ENCODE measurements at regions not wholly inside any gene's neighbourhood (a gene's known extent, or its start where the extent isn't known, plus 50 kb on each side); places are given as distances from the start of the nearest gene placed in this dataset.

GRCh38 chr2:83615511-83615910 lies 843.6 kb downstream of the SUCLG1 start:
- no peak for TF ChIP-seq CTCF (IDR thresholded peaks at IDR 0.05; ENCODE audit: low read depth, low read length, missing control alignments)
- no peak overlapping the region for H3K4me3 ChIP-seq (ENCODE audit: low read depth, low read length)
- DNase-seq (ENCODE audit: low read depth), result no peak

GRCh38 chr2:83613178-83613577 lies 845.9 kb downstream of the SUCLG1 start:
- H3K4me3 ChIP-seq (ENCODE audit: low read depth, low read length), result no peak overlapping the region
- no peak for DNase-seq (ENCODE audit: low read depth)
- TF ChIP-seq CTCF (IDR thresholded peaks at IDR 0.05; ENCODE audit: low read depth, low read length, missing control alignments), result no peak

GRCh38 chr2:83602753-83603152 lies 856.3 kb downstream of the SUCLG1 start:
- TF ChIP-seq CTCF (IDR thresholded peaks at IDR 0.05; ENCODE audit: low read depth, low read length, missing control alignments), result no peak
- no peak for DNase-seq (ENCODE audit: low read depth)
- no peak overlapping the region for H3K4me3 ChIP-seq (ENCODE audit: low read depth, low read length)

GRCh38 chr2:83596592-83597282 lies 862.3 kb downstream of the SUCLG1 start:
- no peak for TF ChIP-seq CTCF (IDR thresholded peaks at IDR 0.05; ENCODE audit: low read depth, low read length, missing control alignments)
- H3K4me3 ChIP-seq (ENCODE audit: low read depth, low read length), result no peak overlapping the region
- no peak for DNase-seq (ENCODE audit: low read depth)

- H3K4me3 ChIP-seq (ENCODE audit: low read depth, low read length), result no peak overlapping the region
- no peak for DNase-seq (ENCODE audit: low read depth)
- TF ChIP-seq CTCF (IDR thresholded peaks at IDR 0.05; ENCODE audit: low read depth, low read length, missing control alignments), result no peak
Observed at GRCh38 chr2:83595926-83596325, 863.2 kb downstream of the SUCLG1 start.

GRCh38 chr2:83595121-83595690 lies 863.9 kb downstream of the SUCLG1 start:
- TF ChIP-seq CTCF (IDR thresholded peaks at IDR 0.05; ENCODE audit: low read depth, low read length, missing control alignments), result no peak
- H3K4me3 ChIP-seq (ENCODE audit: low read depth, low read length), result no peak overlapping the region
- DNase-seq (ENCODE audit: low read depth), result no peak
